ENCODE measurements at regions not wholly inside any gene's neighbourhood (a gene's known extent, or its start where the extent isn't known, plus 50 kb on each side); places are given as distances from the start of the nearest gene placed in this dataset.
A peak's percentile ranks its signal among the peaks of the same experiment; 100 is the strongest.

DNA sequence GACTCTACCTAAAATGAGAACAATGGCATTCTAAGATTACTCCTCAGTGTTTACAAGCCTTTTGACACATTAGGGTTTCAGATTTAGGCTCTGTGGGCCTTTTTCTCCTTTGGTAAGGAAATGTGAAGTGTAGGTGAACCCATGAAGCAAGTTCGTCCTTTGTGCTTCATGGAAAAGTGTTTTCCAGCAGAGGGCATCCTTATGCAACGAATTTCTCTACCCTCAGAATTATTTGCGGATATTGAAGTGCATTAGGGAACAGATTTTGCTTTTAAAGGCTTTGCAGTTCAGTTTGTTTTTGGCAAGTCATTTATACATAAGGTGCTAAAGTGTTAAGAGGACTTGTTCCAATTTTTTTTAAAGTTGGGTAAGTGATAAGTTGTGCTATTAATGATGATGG, 55.7 kb upstream of the FERMT1 start:
- peak; percentile 19 for DNase-seq

DNA sequence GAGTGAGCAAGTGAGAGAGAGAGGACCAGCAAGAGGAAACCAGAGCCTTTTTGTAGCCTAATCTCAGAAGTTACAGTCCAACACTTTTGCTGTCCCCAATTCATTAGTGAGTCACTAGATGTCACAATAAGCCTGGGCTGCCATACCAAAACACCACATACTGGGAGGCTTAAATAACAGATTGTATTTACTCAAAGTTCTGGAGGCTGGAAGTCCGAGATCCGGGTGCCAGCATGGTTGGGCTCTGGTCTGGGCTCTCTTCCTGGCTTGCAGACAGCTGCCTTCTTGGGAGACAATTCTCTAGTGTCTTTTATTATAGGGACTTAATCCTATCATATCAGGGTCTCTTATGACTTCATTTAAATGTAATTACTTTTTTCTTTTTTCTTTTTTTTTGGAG, 50.7 kb upstream of the FERMT1 start:
- no peak for DNase-seq

Measured in NCI-H1694 (cell line).